Spinal cord (tissue), 9 donors: ENCODE measurements at regions not wholly inside any gene's neighbourhood (a gene's known extent, or its start where the extent isn't known, plus 50 kb on each side); places are given as distances from the start of the nearest gene placed in this dataset.

Source experiments
- DNase-seq, 6 donors: peaks; one replicate each; pipeline versions ENCODE4 v3.0.0 to v3.0.0-alpha.2; 2013 to 2015; ENCODE audit warnings: low spot score in 6 of 6, low read depth in 4 of 6
- H3K27ac ChIP-seq: one replicate; pipeline ENCODE4 v1.5.1; 2013; ENCODE audit warnings: low read depth, low read length, control low read depth
- H3K27me3 ChIP-seq: one replicate; pipeline ENCODE4 v1.6.1; 2013; ENCODE audit warnings: low read length; ENCODE audit not compliant: control insufficient read depth, insufficient read depth
- H3K36me3 ChIP-seq: one replicate; pipeline ENCODE4 v1.6.1; 2013; ENCODE audit warnings: low read length; ENCODE audit not compliant: control insufficient read depth, insufficient read depth
- H3K4me1 ChIP-seq: one replicate; pipeline ENCODE4 v1.6.1; 2013; ENCODE audit warnings: low read length; ENCODE audit not compliant: control insufficient read depth, insufficient read depth
- H3K4me3 ChIP-seq: one replicate; pipeline ENCODE4 v1.5.1; 2013; ENCODE audit warnings: low read depth, low read length, control low read depth
- H3K9me3 ChIP-seq: one replicate; pipeline ENCODE4 v1.6.1; 2013; ENCODE audit warnings: low read length; ENCODE audit not compliant: control insufficient read depth, insufficient read depth
- WGBS: methylation state at CpG from one replicate; pipeline ENCODE4 v1.1.5; 2013; ENCODE audit warnings: missing lambda C conversion rate; ENCODE audit not compliant: insufficient coverage; 5-methylcytosine and 5-hydroxymethylcytosine counted together
- donor health status: healthy.

- Histone ChIP-seq H3K27me3 (no peaks in the 10 kb centered on the region), H3K4me1 (peaks cover 7% of the 10 kb centered on the region), H3K27ac (no peak overlapping the region), H3K36me3 (no peaks in the 10 kb centered on the region), H3K9me3 (no peaks in the 10 kb centered on the region), H3K4me3 (no peak overlapping the region)
- DNase-seq, result no peak
- 87% methylated on average over 16 of the region's 17 CpGs for WGBS
These were observed 173.8 kb downstream of the SMAD6 start for GRCh38 chr15:66875588-66876420.

DNA sequence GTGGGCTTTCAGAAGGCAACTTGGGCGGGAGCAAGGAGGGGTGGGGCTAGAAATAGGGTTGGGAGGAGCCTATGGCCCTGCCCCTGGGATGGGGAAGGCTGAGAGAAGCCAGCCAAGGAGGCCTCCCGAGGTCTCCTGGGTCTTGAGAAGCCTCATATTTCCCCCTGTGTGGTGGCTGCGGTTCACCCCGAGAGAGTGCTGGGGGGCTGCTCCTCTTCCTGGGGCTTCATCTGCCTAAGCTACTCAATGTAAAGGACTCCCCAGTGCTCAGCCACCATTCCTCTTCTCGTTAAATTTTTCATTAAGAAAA lies 174.3 kb downstream of the SMAD6 start:
- Histone ChIP-seq H3K9me3 (no peaks in the 10 kb centered on the region), H3K27ac (no peak overlapping the region), H3K27me3 (no peaks in the 10 kb centered on the region), H3K4me1 (peaks cover 7% of the 10 kb centered on the region), H3K36me3 (no peaks in the 10 kb centered on the region), H3K4me3 (no peak overlapping the region)
- WGBS, result 85% methylated on average over 2 of the region's 5 CpGs
- no peak for DNase-seq

- H3K4me3 ChIP-seq, result no peak overlapping the region
- peaks cover 10% of the 10 kb centered on the region for H3K4me1 ChIP-seq
- DNase-seq, result no peak
- H3K27ac ChIP-seq, result no peak overlapping the region
- no peaks in the 10 kb centered on the region for H3K27me3 ChIP-seq
- H3K36me3 ChIP-seq, result no peaks in the 10 kb centered on the region
- H3K9me3 ChIP-seq, result no peaks in the 10 kb centered on the region
- 82% methylated on average over 9 of the region's 20 CpGs for WGBS
These were observed 174.9 kb downstream of the SMAD6 start for GRCh38 chr15:66876731-66877476.

DNA sequence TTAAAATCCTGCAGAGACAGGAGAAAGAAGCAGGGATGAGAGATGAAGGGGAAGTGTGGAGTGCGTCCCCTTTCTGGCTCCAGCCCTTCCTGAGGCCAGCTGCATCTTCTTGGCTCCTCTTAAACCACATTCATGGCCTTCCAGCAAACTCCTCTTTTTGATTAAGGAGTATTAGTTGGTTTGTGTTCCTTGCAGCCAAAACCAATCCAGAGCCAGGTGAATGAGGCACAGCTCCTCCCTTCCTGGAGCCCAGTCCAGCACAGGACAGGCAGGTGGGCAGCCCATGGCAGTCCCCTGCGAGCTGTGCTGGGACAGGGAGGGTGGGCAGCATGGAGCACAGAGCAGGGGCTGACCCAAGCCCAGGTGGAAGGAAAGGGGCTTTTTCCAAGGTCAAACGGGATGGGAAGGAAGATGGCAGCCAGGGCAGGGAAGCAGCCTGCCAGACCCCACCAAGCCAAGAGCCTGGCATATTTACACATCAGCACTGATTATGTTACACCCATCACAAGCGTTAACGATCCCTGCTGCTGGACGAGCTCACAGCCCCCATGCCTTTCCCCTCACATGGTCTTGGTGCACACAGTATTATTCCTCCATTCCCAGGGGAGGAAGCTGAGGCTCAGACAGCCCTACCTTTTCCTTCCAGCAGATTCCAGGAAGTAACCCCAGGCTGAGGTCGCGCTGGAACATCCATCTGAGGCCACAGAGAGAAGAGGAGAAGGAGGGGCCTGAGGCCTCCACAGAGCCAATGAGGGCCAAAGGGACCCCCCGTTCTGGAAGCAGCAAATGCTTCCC lies 175.6 kb downstream of the SMAD6 start:
- Histone ChIP-seq H3K27me3 (no peaks in the 10 kb centered on the region), H3K4me1 (peaks cover 17% of the 10 kb centered on the region), H3K9me3 (no peaks in the 10 kb centered on the region), H3K4me3 (no peak overlapping the region), H3K36me3 (no peaks in the 10 kb centered on the region), H3K27ac (no peak overlapping the region)
- 41% methylated on average over 7 of the region's 9 CpGs for WGBS
- DNase-seq, result no peak

- 100% methylated on average over 4 of the region's 4 CpGs for WGBS
- no peak for DNase-seq
- H3K4me3 ChIP-seq, result no peak overlapping the region
- no peak overlapping the region for H3K27ac ChIP-seq
- H3K36me3 ChIP-seq, result no peaks in the 10 kb centered on the region
- H3K27me3 ChIP-seq, result no peaks in the 10 kb centered on the region
- no peaks in the 10 kb centered on the region for H3K9me3 ChIP-seq
- peaks cover 28% of the 10 kb centered on the region for H3K4me1 ChIP-seq
These were observed 176.7 kb downstream of the SMAD6 start for GRCh38 chr15:66878761-66879160.

- 95% methylated on average over 5 of the region's 8 CpGs for WGBS
- no peaks in the 10 kb centered on the region for H3K36me3 ChIP-seq
- no peak overlapping the region for H3K4me3 ChIP-seq
- DNase-seq, result no peak
- no peaks in the 10 kb centered on the region for H3K9me3 ChIP-seq
- no peaks in the 10 kb centered on the region for H3K27me3 ChIP-seq
- H3K4me1 ChIP-seq, result peaks cover 29% of the 10 kb centered on the region
- no peak overlapping the region for H3K27ac ChIP-seq
These were observed 177.7 kb downstream of the SMAD6 start for GRCh38 chr15:66879531-66880368.

DNA sequence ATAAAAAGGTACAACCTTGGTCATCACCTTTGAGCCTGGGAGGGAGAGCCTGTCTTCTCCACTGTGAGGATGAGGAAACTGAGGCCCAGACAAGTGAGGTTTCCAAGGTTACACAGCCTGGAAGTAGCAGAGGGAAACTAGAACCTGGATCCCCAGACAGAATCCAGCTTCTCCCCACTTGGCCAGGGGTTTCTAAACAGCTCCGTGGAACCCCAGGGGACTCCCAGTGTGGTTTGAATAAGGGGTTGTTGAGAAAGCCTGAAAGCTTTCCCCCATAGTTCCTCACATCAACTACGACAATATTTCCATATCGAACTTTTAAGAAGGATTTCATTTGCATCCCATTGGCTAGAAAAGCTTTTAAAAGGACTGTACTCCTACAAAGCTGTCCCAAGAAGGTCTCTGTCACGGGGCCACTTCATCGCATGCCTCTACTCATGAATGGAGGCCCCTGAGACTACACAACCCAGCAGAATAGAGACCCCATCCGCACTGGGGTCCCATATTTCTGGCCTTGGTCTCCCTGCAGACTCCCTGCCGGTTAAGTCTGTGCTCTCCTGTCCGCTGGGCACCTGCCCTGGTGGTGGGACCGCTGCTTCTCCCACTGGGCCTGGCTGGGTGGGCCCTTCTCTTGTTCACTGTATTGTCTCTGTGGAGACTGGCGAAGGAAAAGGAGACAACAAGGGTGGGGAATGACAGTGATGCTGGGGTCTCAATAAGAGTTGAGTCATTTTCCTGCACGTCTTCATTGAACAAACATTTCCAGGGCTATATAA lies 178.5 kb downstream of the SMAD6 start:
- 97% methylated on average over 10 of the region's 11 CpGs for WGBS
- peaks cover 29% of the 10 kb centered on the region for H3K4me1 ChIP-seq

GRCh38 chr15:66881173-66881905 lies 179.3 kb downstream of the SMAD6 start:
- H3K9me3 ChIP-seq, result no peaks in the 10 kb centered on the region
- peaks cover 29% of the 10 kb centered on the region for H3K4me1 ChIP-seq
- WGBS, result 95% methylated on average over 9 of the region's 12 CpGs
- H3K27ac ChIP-seq, result no peak overlapping the region
- no peaks in the 10 kb centered on the region for H3K36me3 ChIP-seq
- H3K27me3 ChIP-seq, result no peaks in the 10 kb centered on the region
- no peak for DNase-seq
- no peak overlapping the region for H3K4me3 ChIP-seq

More for the DNA sequence above, 178.5 kb downstream of the SMAD6 start:
- Histone ChIP-seq H3K36me3 (no peaks in the 10 kb centered on the region), H3K27ac (no peak overlapping the region), H3K27me3 (no peaks in the 10 kb centered on the region), H3K9me3 (no peaks in the 10 kb centered on the region), H3K4me3 (no peak overlapping the region)
- no peak for DNase-seq
